HG03565 (cell line): ENCODE measurements at regions not wholly inside any gene's neighbourhood (a gene's known extent, or its start where the extent isn't known, plus 50 kb on each side); places are given as distances from the start of the nearest gene placed in this dataset.

Source experiments
- ATAC-seq: cut with Tn5 transposase; IDR thresholded peaks from one replicate; pipeline ENCODE4 v1.9.1; 2021; ENCODE audit warnings: mild to moderate bottlenecking, moderate library complexity; ENCODE audit not compliant: unreplicated experiment

GRCh38 chr2:15038366-15039364 lies 406.1 kb downstream of the LRATD1 start:
- no peak for ATAC-seq

- no peak for ATAC-seq
Observed at GRCh38 chr2:15040429-15041084, 408.0 kb downstream of the LRATD1 start.

GRCh38 chr2:15041429-15041837 lies 408.9 kb downstream of the LRATD1 start:
- ATAC-seq, result no peak

GRCh38 chr2:15042801-15043217 lies 410.3 kb downstream of the LRATD1 start:
- ATAC-seq, result no peak

- ATAC-seq, result no peak
Observed at GRCh38 chr2:15043336-15044058, 411.0 kb downstream of the LRATD1 start.

- no peak for ATAC-seq
Observed at GRCh38 chr2:15045054-15045453, 412.5 kb downstream of the LRATD1 start.

- no peak for ATAC-seq
Observed at GRCh38 chr2:15047184-15047583, 414.7 kb downstream of the LRATD1 start.

GRCh38 chr2:15048000-15048399 lies 415.5 kb downstream of the LRATD1 start:
- no peak for ATAC-seq

GRCh38 chr2:15049096-15049993 lies 416.8 kb downstream of the LRATD1 start:
- ATAC-seq, result no peak

GRCh38 chr2:15050483-15050882 lies 418.0 kb downstream of the LRATD1 start:
- no peak for ATAC-seq

- no peak for ATAC-seq
Observed at GRCh38 chr2:15053542-15053941, 421.0 kb downstream of the LRATD1 start.

- ATAC-seq, result peak; percentile 56
Observed at GRCh38 chr2:15058015-15058720, 425.7 kb downstream of the LRATD1 start.

GRCh38 chr2:15058721-15059157 lies 426.2 kb downstream of the LRATD1 start:
- no peak for ATAC-seq

GRCh38 chr2:15059870-15060512 lies 427.5 kb downstream of the LRATD1 start:
- no peak for ATAC-seq

- ATAC-seq, result no peak
Observed at GRCh38 chr2:15061268-15061667, 428.8 kb downstream of the LRATD1 start.

- no peak for ATAC-seq
Observed at GRCh38 chr2:15066138-15066537, 433.6 kb downstream of the LRATD1 start.

GRCh38 chr2:15069149-15069548 lies 436.6 kb downstream of the LRATD1 start:
- no peak for ATAC-seq

- no peak for ATAC-seq
Observed at GRCh38 chr2:15072836-15073235, 440.3 kb downstream of the LRATD1 start.

- ATAC-seq, result no peak
Observed at GRCh38 chr2:15073664-15074063, 441.1 kb downstream of the LRATD1 start.
